GM19463 (cell line): ENCODE measurements at regions not wholly inside any gene's neighbourhood (a gene's known extent, or its start where the extent isn't known, plus 50 kb on each side); places are given as distances from the start of the nearest gene placed in this dataset.
"Not testable (repeated sequence)": the region's sequence is repeated elsewhere in the genome, so short reads cannot be mapped to it uniquely, and the experiment has no call there.

Experiments used
- ATAC-seq: cut with Tn5 transposase; IDR thresholded peaks from one replicate; pipeline ENCODE4 v1.9.1; 2021; ENCODE audit warnings: mild to moderate bottlenecking, moderate library complexity; ENCODE audit not compliant: unreplicated experiment

DNA sequence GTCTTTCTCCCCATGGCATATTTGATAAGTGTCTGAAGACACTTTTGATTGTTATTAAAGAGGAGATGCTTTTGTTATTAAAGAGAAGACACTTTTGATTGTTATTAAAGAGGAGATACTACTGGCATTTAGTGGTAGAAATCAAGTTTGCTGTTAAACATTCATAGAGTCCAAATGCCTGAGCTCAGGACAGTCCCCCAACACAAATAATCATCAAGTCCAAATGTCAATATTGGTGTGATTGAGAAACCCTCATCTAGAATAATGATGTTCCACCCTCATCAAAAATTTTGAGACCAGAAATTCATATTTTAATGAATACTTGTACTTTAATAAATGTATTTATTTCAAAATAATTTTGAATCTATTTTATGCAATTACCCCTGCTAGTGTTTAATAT, 1412.9 kb upstream of the PCDH7 start:
- ATAC-seq, result no peak

- no peak for ATAC-seq
These were observed 1412.4 kb upstream of the PCDH7 start for GRCh38 chr4:29307755-29308154.

DNA sequence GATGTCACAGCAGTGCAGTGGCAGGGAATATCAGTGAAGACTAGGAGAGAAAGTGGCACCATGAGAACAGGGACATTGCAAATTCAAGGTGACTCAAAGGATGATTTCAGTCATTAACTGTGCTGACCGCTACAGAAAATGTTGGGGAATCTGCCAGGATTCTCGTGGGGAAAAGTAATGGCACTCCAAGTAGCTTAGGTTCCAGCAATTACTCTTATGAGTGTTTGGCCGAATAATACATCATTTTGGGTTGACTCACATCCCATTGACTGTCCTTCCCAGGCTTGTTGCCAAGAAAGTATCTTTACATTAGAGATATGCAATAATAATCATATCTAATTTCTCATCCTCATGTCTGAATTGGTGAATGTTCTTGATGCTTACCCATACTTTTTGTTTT, 1411.1 kb upstream of the PCDH7 start:
- no peak for ATAC-seq

- ATAC-seq, result no peak
These were observed 1409.9 kb upstream of the PCDH7 start for GRCh38 chr4:29310252-29310651.

DNA sequence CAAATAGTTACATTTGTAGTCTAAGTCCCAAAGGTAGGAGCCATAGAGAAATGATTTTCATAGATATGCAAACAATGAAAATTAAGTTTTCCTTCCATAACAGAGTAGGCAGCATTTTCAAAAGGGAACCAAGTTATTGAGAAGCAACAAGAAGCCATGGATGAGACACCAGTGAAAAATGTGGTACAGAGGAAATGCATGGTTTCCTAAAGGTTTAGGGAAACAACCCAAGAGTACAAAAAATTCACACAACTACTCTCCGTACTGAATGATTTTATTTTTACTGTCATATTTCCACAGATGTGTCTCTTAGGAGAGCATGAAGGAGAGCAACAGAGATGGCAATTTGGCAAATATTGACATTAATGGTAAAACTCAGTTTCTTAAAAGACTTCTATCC, 1408.9 kb upstream of the PCDH7 start:
- no peak for ATAC-seq

DNA sequence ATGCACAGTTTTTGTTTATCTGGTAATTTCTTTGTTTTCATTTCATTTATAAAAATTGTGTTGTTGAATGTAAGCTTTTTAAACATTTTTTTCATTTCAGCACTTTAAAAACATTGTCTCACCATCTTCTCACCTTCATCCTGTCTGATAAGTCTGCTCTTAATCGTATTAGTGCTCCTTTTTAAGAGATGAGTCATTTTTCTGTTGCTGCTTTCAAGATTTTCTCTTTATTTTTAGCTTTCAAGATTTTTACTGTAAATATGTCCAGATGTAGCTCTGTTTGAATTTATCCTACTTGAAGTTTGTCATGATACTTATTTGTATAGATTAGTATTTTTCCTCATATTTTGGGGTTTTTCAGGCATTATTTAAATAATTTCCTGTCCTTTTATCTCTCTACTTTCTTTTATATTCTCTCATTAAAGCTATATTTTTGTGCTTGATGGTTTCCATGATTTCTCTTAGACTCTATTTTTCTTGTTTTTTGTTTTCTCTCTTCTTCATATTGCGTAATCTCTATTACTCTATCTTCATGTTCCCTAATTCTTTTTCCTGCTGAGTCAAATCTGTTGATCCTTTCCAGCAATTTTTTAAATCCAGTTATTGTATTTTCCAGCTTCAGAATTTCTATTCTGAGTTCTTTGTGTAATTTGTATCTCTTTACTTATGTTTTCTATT, 1400.4 kb upstream of the PCDH7 start:
- ATAC-seq, result no peak

GRCh38 chr4:29320947-29321620, 1399.1 kb upstream of the PCDH7 start:
- ATAC-seq, result no peak

GRCh38 chr4:29326004-29326403, 1394.2 kb upstream of the PCDH7 start:
- no peak for ATAC-seq

GRCh38 chr4:29326816-29327215, 1393.4 kb upstream of the PCDH7 start:
- ATAC-seq, result no peak

DNA sequence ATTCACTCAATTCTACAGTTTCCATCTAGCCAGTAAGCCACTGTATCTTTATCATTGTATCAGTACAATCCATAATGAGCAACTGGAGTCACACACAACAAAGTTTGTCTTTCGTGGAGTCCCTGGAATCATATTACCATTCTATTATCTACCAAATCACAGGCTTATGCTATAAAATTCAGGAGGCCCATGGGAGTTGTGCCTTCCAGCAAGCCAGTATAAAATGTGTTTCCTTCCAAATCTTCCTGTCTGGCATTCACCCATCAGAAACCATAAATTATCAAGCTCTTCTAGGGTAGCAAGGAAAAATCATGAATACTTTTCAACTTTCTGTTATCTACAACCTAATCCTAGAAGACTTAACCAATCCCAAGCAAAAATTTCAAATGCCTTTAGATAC, 1383.3 kb upstream of the PCDH7 start:
- ATAC-seq, result no peak

DNA sequence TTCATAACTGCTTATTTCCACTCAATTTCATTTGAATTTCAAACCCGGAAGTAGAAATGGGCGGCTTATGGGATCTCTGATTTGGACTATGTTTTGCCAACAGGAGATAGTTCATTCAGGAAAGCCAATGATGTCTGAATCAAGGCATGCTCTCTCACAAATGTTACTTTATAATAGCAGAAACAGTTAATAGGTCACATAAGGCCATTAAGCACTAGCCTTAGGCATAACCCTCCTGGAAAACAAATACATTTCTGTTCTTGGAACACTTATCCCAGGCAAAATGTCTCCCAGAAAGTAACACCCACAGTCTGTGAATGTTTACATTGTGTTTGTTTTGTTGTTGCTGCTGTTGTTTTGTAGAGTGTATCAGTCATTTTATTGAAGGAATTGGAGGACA, 1347.2 kb upstream of the PCDH7 start:
- no peak for ATAC-seq

- ATAC-seq, result no peak
These were observed 1344.5 kb upstream of the PCDH7 start for GRCh38 chr4:29375716-29376115.

- not testable (repeated sequence) for ATAC-seq
These were observed 1341.9 kb upstream of the PCDH7 start for GRCh38 chr4:29378237-29378636.

DNA sequence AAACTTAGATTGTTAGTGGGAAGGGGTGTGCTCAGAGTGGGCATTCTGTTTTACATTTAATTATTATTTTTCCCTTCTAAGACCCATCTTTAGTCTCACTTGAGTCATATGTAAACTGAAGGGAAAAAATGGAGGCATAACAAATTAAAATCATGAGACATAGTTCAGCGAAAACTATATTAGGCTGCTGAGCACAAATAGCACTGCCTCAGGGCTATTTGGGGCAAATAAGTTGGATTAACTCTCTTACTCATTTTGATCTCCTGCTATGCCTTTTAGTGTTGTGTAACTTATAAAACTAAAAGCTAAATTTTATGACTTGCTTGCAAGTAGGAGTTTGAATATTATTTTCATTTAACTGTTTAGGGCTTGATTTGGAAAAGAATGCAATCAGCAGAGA, 1329.2 kb upstream of the PCDH7 start:
- no peak for ATAC-seq

GRCh38 chr4:29405116-29405515, 1315.1 kb upstream of the PCDH7 start:
- no peak for ATAC-seq

- no peak for ATAC-seq
These were observed 1304.4 kb upstream of the PCDH7 start for GRCh38 chr4:29415771-29416170.

GRCh38 chr4:29423836-29424721, 1296.1 kb upstream of the PCDH7 start:
- ATAC-seq, result no peak

- no peak for ATAC-seq
These were observed 1266.8 kb upstream of the PCDH7 start for GRCh38 chr4:29453303-29453820.

GRCh38 chr4:29459926-29460325, 1260.2 kb upstream of the PCDH7 start:
- no peak for ATAC-seq

DNA sequence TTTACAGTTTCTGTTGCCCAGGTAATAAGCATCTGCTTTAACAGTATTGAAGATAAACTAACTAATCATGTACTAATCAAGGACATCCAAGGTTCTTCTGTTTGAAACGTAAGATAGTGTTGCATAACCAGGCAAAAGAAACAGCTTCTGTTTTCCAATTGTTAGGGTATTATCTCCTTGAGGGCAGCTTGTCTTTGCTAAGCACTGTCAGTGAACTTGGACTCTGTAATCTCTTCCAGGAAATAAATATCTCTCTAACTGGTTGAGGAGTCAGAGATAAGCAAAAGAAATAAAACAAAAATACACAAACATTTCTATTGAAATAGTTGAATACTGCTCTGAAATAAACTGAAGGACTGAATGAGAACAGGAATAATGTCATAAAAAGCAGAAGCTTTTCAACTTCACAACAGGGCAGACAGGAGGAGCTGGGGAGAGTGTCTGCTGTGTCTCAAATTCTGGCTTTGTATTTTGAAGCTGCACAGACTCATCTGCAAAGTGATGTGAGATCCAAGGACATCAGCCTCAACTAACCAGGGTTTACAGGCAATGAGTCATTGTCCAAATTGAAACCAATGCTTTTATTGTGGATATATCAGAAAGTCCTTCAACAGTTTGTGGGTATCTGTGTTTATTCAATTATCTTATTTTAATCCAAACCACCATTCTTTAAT, 1253.0 kb upstream of the PCDH7 start:
- no peak for ATAC-seq
